ENCODE measurements at regions not wholly inside any gene's neighbourhood (a gene's known extent, or its start where the extent isn't known, plus 50 kb on each side); places are given as distances from the start of the nearest gene placed in this dataset.

- no peak for ATAC-seq (ENCODE audit: low FRiP score)
- TF ChIP-seq CTCF (IDR thresholded peaks at IDR 0.05): no peak
- DNase-seq (ENCODE audit: low spot score): no peak
Observed at GRCh38 chr11:95534226-95534625, 255.4 kb downstream of the FAM76B start.

GRCh38 chr11:95531116-95531515 lies 258.5 kb downstream of the FAM76B start:
- no peak for DNase-seq (ENCODE audit: low spot score)
- no peak for TF ChIP-seq CTCF (IDR thresholded peaks at IDR 0.05)
- ATAC-seq (ENCODE audit: low FRiP score): no peak

- DNase-seq (ENCODE audit: low spot score) (no peak), ATAC-seq (ENCODE audit: low FRiP score) (no peak)
- no peak for TF ChIP-seq CTCF (IDR thresholded peaks at IDR 0.05)
Observed at GRCh38 chr11:95524314-95525036, 265.1 kb downstream of the FAM76B start.

GRCh38 chr11:95522874-95523273 lies 266.7 kb downstream of the FAM76B start:
- no peak for DNase-seq (ENCODE audit: low spot score)
- no peak for ATAC-seq (ENCODE audit: low FRiP score)
- TF ChIP-seq CTCF (IDR thresholded peaks at IDR 0.05): no peak

GRCh38 chr11:95521862-95522261 lies 267.7 kb downstream of the FAM76B start:
- DNase-seq (ENCODE audit: low spot score) (no peak), ATAC-seq (ENCODE audit: low FRiP score) (no peak)
- no peak for TF ChIP-seq CTCF (IDR thresholded peaks at IDR 0.05)

GRCh38 chr11:95521133-95521542 lies 268.4 kb downstream of the FAM76B start:
- TF ChIP-seq CTCF (IDR thresholded peaks at IDR 0.05): no peak
- ATAC-seq (ENCODE audit: low FRiP score) (peak; percentile 81), DNase-seq (ENCODE audit: low spot score) (no peak)

- TF ChIP-seq CTCF (IDR thresholded peaks at IDR 0.05): no peak
- no peak for DNase-seq (ENCODE audit: low spot score)
- ATAC-seq (ENCODE audit: low FRiP score): peak; percentile 59
Observed at GRCh38 chr11:95520369-95521132, 269.0 kb downstream of the FAM76B start.
